GM12892 (cell line): ENCODE measurements at regions not wholly inside any gene's neighbourhood (a gene's known extent, or its start where the extent isn't known, plus 50 kb on each side); places are given as distances from the start of the nearest gene placed in this dataset.

ENCODE experiments used
- POLR2A ChIP-seq: IDR thresholded peaks from 2 replicates; pipeline ENCODE4 v1.6.1; 2011; ENCODE audit warnings: low read depth, low read length, control low read depth
- POLR2AphosphoS5 ChIP-seq: IDR thresholded peaks from 2 replicates; pipeline ENCODE4 v1.6.1; 2011; ENCODE audit warnings: low read depth, low read length, control low read depth
- TAF1 ChIP-seq: IDR thresholded peaks from 2 replicates; pipeline ENCODE4 v1.6.1; 2011; ENCODE audit warnings: low read depth, mild to moderate bottlenecking, control low read depth, low read length, borderline replicate concordance

DNA sequence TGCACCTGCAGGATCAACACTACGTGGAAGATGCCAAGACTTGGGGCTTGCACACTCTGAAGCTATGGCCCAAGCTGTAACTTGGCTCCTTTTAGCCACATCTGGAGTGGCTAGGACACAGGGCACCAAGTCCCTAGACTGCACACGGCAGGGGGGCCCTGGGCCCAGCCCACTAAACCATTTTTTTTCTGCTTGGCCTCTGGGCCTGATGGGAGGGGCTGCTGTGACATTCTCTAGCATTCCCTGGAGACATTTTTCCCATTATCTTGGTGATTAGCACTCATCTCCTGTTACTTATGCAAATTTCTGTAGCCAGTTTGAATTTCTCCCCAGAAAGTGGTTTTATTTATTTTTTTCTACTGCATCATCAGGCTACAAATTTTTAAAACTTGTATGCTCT is 1080.7 kb downstream of the LRFN5 start:
- no peak for TF ChIP-seq TAF1
- no peak for TF ChIP-seq POLR2A
- TF ChIP-seq POLR2AphosphoS5: no peak
